SK-N-SH treated with all-trans-retinoic acid at 6 μM for 48 hours (cell line): ENCODE measurements at regions not wholly inside any gene's neighbourhood (a gene's known extent, or its start where the extent isn't known, plus 50 kb on each side); places are given as distances from the start of the nearest gene placed in this dataset.

ENCODE experiments used
- ARNTL ChIP-seq: fragments of 450-650 bp; formaldehyde crosslinking; IDR thresholded peaks from 2 replicates; pipeline ENCODE4 v1.5.0; 2020; ENCODE audit warnings: low read depth, mild to moderate bottlenecking, moderate library complexity, borderline replicate concordance
- CSDC2 ChIP-seq: fragments of 250-450 bp; sonication (Bioruptor Pico); IDR thresholded peaks from 2 replicates; pipeline ENCODE4 v1.5.0; 2020; ENCODE audit warnings: mild to moderate bottlenecking, moderate library complexity
- GLIS3 ChIP-seq: fragments of 250-450 bp; sonication (Bioruptor Pico); IDR thresholded peaks from 2 replicates; pipeline ENCODE4 v1.5.0; 2020; ENCODE audit warnings: mild to moderate bottlenecking, moderate library complexity
- PPARA ChIP-seq: fragments of 250-450 bp; sonication (Bioruptor Pico); IDR thresholded peaks from 2 replicates; pipeline ENCODE4 v1.5.0; 2020; ENCODE audit warnings: mild to moderate bottlenecking, borderline replicate concordance
- TOX ChIP-seq: fragments of 250-450 bp; sonication (Bioruptor Pico); IDR thresholded peaks from 2 replicates; pipeline ENCODE4 v1.8.0; 2021; ENCODE audit warnings: mild to moderate bottlenecking, moderate library complexity, borderline replicate concordance
- ZFP3 ChIP-seq: fragments of 250-450 bp; sonication (Bioruptor Pico); IDR thresholded peaks from 2 replicates; pipeline ENCODE4 v1.5.0; 2020; ENCODE audit warnings: mild to moderate bottlenecking, moderate library complexity
- ZFP30 ChIP-seq: fragments of 450-650 bp; formaldehyde crosslinking; IDR thresholded peaks from 2 replicates; pipeline ENCODE4 v1.5.0; 2022; ENCODE audit warnings: mild to moderate bottlenecking, moderate library complexity
- ZNF565 ChIP-seq: fragments of 450-650 bp; formaldehyde crosslinking; conservative IDR thresholded peaks from 2 replicates; pipeline ENCODE4 v1.5.0; 2020; ENCODE audit warnings: low read depth, mild to moderate bottlenecking, moderate library complexity
- TF ChIP-seq, protein P1 (sequence below): fragments of 250-450 bp; sonication (Bioruptor Pico); IDR thresholded peaks from 2 replicates; pipeline ENCODE4 v1.8.0; 2020; ENCODE audit warnings: mild to moderate bottlenecking, moderate library complexity, borderline replicate concordance
- TF ChIP-seq, protein P2 (sequence below): fragments of 250-450 bp; sonication (Bioruptor Pico); IDR thresholded peaks from 2 replicates; pipeline ENCODE4 v1.5.1; 2020; ENCODE audit warnings: low read depth, mild to moderate bottlenecking, moderate library complexity

DNA sequence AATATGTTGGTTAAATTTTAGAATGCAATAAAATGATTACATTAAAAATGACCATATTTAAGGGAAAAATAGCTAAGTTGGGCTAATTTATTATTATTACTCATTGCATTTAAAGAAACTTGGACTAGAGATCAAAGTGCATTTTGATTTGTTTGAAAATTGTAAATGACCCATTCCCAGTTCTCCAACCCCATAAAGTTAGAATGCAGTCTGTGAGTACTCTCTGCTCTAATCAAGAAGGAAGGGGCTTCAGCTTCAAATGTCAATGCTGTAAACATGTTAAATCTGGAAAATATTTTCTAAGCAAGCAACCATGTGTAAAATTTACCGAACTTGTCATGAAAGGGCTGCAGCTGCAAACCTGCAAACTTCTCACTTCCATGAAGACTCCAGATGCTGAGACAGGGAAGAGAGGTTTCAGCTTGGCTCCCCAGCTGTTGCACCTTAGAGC is 232.7 kb downstream of the TTLL7 start:
- TF ChIP-seq, protein P1, sequence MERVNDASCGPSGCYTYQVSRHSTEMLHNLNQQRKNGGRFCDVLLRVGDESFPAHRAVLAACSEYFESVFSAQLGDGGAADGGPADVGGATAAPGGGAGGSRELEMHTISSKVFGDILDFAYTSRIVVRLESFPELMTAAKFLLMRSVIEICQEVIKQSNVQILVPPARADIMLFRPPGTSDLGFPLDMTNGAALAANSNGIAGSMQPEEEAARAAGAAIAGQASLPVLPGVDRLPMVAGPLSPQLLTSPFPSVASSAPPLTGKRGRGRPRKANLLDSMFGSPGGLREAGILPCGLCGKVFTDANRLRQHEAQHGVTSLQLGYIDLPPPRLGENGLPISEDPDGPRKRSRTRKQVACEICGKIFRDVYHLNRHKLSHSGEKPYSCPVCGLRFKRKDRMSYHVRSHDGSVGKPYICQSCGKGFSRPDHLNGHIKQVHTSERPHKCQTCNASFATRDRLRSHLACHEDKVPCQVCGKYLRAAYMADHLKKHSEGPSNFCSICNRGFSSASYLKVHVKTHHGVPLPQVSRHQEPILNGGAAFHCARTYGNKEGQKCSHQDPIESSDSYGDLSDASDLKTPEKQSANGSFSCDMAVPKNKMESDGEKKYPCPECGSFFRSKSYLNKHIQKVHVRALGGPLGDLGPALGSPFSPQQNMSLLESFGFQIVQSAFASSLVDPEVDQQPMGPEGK, result no peak
- TF ChIP-seq ARNTL (CRISPR knock-in tag), result no peak
- no peak for TF ChIP-seq TOX (CRISPR knock-in tag)
- TF ChIP-seq PPARA (CRISPR knock-in tag), result no peak
- no peak for TF ChIP-seq ZFP30 (CRISPR knock-in tag)
- no peak for TF ChIP-seq GLIS3 (CRISPR knock-in tag)
- no peak for TF ChIP-seq ZNF565 (CRISPR knock-in tag)
- TF ChIP-seq, protein P2, sequence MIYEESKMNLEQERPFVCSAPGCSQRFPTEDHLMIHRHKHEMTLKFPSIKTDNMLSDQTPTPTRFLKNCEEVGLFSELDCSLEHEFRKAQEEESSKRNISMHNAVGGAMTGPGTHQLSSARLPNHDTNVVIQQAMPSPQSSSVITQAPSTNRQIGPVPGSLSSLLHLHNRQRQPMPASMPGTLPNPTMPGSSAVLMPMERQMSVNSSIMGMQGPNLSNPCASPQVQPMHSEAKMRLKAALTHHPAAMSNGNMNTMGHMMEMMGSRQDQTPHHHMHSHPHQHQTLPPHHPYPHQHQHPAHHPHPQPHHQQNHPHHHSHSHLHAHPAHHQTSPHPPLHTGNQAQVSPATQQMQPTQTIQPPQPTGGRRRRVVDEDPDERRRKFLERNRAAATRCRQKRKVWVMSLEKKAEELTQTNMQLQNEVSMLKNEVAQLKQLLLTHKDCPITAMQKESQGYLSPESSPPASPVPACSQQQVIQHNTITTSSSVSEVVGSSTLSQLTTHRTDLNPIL (CRISPR knock-in tag), result no peak
- no peak for TF ChIP-seq ZFP3 (CRISPR knock-in tag)
- TF ChIP-seq CSDC2, result no peak
